ENCODE measurements at regions not wholly inside any gene's neighbourhood (a gene's known extent, or its start where the extent isn't known, plus 50 kb on each side); places are given as distances from the start of the nearest gene placed in this dataset.

DNA sequence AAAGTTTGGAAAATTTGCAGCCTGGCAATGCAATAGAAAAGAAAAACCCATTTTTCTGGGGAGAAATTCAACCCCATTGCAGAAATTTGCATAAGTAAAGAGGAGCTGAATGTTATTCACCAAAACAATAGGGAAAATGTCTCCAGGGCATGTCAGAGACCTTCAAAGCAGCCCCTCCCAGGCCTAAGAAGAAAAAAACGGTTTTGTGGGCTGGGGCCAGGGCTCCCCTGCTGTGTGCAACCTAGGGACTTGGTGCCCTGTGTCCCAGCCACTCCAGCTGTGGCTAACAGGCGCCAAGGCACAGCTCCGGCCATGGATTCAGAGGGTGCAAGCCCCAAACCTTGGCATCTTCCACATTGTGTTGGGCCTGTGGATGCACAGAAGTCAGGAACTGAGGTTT is 224.5 kb downstream of the TXNL1 start:
- TF ChIP-seq POLR2AphosphoS5 (IDR thresholded peaks at IDR 0.05; ENCODE audit: borderline replicate concordance, low read depth, low read length), result no peak
- TF ChIP-seq EZH2 (IDR thresholded peaks at IDR 0.05), result no peak

All from SK-N-MC (cell line).